OCI-LY7 (cell line): ENCODE measurements at regions not wholly inside any gene's neighbourhood (a gene's known extent, or its start where the extent isn't known, plus 50 kb on each side); places are given as distances from the start of the nearest gene placed in this dataset.
"Not testable (repeated sequence)": the region's sequence is repeated elsewhere in the genome, so short reads cannot be mapped to it uniquely, and the experiment has no call there.

Source experiments
- EZH2phosphoT487 ChIP-seq: fragments of 200-600 bp; sonication (generic); IDR thresholded peaks from 2 replicates; pipeline ENCODE4 v1.6.1; 2018; ENCODE audit warnings: low read depth, borderline replicate concordance, mild to moderate bottlenecking, mixed run types, antibody characterized with exemption, low read length, moderate library complexity, mixed read lengths
- TF ChIP-seq, protein P1 (sequence below): fragments of 200-600 bp; sonication (generic); conservative IDR thresholded peaks from 2 replicates; pipeline ENCODE4 v1.5.1; 2014; ENCODE audit warnings: mild to moderate bottlenecking, antibody characterized with exemption, low read length, moderate library complexity, mixed read lengths

DNA sequence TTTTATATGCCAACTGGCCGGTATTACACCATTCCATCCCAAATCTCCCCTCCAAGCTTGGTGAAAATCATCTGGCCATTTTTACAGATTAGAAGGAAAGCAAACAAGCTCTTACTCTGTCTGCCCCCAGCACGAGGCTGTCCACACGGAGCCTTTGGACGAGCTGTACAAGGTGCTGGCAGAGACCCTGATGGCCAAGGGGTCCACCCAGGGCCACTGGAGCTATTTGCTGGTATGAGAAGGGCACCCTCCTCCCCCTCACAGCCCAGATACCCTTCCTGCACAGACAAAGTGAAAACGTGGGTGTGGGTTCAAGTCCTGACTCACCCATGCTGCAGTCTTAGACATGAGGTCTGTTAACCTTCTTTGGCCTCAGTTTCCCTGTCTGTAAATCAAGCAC, 84.9 kb upstream of the DRD5 start:
- TF ChIP-seq, protein P1, sequence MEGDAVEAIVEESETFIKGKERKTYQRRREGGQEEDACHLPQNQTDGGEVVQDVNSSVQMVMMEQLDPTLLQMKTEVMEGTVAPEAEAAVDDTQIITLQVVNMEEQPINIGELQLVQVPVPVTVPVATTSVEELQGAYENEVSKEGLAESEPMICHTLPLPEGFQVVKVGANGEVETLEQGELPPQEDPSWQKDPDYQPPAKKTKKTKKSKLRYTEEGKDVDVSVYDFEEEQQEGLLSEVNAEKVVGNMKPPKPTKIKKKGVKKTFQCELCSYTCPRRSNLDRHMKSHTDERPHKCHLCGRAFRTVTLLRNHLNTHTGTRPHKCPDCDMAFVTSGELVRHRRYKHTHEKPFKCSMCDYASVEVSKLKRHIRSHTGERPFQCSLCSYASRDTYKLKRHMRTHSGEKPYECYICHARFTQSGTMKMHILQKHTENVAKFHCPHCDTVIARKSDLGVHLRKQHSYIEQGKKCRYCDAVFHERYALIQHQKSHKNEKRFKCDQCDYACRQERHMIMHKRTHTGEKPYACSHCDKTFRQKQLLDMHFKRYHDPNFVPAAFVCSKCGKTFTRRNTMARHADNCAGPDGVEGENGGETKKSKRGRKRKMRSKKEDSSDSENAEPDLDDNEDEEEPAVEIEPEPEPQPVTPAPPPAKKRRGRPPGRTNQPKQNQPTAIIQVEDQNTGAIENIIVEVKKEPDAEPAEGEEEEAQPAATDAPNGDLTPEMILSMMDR: not testable (repeated sequence)
- not testable (repeated sequence) for TF ChIP-seq EZH2phosphoT487
